Activated T-helper 17 cell treated with anti-CD3 and anti-CD28 coated beads, Interleukin-2, amount 50 U/mL, for 72 hours (primary cell): ENCODE measurements at regions not wholly inside any gene's neighbourhood (a gene's known extent, or its start where the extent isn't known, plus 50 kb on each side); places are given as distances from the start of the nearest gene placed in this dataset.
A peak's percentile ranks its signal among the peaks of the same experiment; 100 is the strongest.

Source experiments
- ATAC-seq: fragments of 150-1000 bp; cut with Tn5 transposase; replicated peaks from 2 replicates; pipeline ENCODE4 v1.10.0; 2021; ENCODE audit warnings: mild to moderate bottlenecking, moderate library complexity
- H3K27ac Mint-ChIP-seq: one replicate; pipeline ENCODE4 v1.8.0; 2022; ENCODE audit warnings: mixed read lengths
- H3K27me3 Mint-ChIP-seq: one replicate; pipeline ENCODE4 v1.8.0; 2022; ENCODE audit warnings: mixed read lengths
- H3K36me3 Mint-ChIP-seq: one replicate; pipeline ENCODE4 v1.8.0; 2022; ENCODE audit warnings: low read depth, mild to moderate bottlenecking, mixed read lengths
- H3K4me1 Mint-ChIP-seq: one replicate; pipeline ENCODE4 v1.8.0; 2022; ENCODE audit warnings: mixed read lengths
- H3K4me3 Mint-ChIP-seq: one replicate; pipeline ENCODE4 v1.8.0; 2022; ENCODE audit warnings: mild to moderate bottlenecking, mixed read lengths
- H3K9me3 Mint-ChIP-seq: one replicate; pipeline ENCODE4 v1.8.0; 2022; ENCODE audit warnings: mixed read lengths

DNA sequence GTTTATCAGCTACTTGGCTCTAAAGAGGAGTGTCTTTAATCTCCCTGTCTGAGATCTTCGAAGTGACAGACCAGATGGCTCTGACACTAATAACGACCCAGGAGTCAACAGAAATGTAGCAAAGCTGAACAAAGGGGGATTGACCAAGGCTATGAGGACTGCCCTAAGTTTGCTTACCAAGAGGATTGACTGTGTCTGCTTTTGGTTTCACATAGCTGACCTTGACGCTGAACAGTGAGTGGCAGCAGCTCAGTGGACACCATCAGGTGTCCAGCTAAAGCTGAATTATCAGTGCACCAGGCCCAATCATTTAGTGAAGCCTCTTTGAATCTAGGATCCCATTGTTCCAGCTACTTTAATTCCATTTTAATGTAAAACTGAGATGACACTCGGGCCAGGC, 262.6 kb downstream of the COX7C start:
- Mint-ChIP-seq H3K4me3 (no peak overlapping the region), H3K27ac (no peak overlapping the region), H3K9me3 (no peaks in the 10 kb centered on the region), H3K4me1 (no peaks in the 10 kb centered on the region), H3K36me3 (no peaks in the 10 kb centered on the region), H3K27me3 (peaks cover 4% of the 10 kb centered on the region)
- no peak for ATAC-seq

DNA sequence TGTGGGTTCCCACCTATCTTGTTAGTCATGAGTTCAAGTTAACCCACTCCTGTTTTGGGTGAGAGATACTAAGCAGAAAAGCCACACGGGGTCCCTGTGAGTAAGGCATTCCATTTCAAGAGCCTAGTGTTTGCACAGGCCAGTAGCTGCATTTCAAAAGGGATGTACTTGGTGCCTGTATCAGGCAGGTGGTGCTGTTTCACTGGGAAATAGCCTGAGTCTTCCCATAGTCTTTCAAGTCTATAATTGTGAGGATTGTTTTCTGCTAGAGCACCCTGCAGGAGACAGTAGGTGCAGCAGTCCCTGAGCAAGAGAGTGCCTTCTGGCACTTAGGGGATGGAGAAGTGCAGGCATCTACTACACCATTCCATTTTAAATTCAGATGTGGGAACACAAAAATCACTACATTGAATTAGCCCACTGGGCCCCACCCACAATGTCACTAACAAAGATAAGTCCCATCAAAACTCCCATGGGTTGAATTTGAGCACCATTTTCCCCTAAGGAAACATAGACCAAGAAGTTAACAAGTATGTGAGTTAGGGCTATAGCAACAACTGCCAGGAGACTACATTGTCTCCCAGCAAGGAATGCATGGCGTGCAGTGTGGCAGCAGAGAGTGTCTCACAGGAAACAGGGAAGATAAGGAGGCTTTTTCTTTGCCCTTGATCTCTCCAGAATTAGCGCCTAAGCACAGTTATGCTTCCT, 263.2 kb downstream of the COX7C start:
- no peaks in the 10 kb centered on the region for H3K4me1 Mint-ChIP-seq
- no peaks in the 10 kb centered on the region for H3K36me3 Mint-ChIP-seq
- peaks cover 2% of the 10 kb centered on the region for H3K27me3 Mint-ChIP-seq

DNA sequence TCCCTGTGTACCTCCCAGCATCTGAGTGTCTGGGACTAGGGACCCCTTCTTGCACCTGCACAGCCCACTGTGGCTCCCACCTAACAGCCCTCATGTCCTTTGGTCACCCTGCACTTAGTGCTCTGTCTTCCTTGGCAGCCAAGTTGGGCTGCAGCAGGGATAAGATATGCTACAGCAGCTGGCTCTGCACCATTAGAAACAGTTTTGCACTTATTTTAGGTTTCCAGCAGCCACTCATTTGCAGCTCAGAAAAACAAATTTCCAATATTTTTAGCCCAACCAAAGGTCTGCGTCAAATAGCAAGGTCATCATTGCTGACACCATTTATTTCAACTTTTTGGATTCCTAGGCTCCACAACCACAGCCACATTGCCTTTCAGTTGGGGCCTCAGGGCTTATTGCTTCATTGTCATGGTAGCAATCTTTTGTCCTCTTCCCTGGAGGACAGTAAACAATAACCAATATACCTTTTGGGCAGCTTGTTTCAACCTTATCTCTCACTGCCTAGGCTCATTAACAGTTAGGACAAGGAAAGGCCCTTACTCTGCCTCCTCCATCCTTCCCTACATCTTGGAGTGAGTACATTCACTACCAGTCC, 263.9 kb downstream of the COX7C start:
- H3K27ac Mint-ChIP-seq: no peak overlapping the region
- no peaks in the 10 kb centered on the region for H3K9me3 Mint-ChIP-seq
- H3K4me3 Mint-ChIP-seq: no peak overlapping the region
- no peaks in the 10 kb centered on the region for H3K4me1 Mint-ChIP-seq
- no peaks in the 10 kb centered on the region for H3K27me3 Mint-ChIP-seq
- H3K36me3 Mint-ChIP-seq: no peaks in the 10 kb centered on the region
- ATAC-seq: no peak

More for the DNA sequence above, 263.2 kb downstream of the COX7C start:
- Mint-ChIP-seq H3K4me3 (no peak overlapping the region), H3K27ac (no peak overlapping the region), H3K9me3 (no peaks in the 10 kb centered on the region)
- ATAC-seq: peak; percentile 78

DNA sequence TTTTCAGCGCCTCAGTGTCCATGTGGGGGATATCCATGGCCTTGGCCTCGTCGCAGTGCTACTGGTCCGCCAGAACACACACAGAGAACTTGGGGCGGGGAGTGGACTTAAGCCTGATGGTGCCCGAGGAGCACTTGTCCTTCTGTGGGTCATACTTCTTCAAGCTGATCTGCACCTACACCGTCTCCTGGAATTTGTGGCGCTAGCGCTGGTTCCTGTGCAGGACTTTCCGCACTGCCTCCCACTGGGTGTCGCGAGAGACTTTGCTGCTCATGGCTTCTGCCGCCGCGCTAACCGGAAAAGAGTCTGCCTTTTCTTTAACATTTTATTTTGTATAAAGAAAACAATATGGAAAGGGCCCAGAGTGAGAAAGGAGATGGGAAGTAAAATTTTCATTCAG, 266.9 kb downstream of the COX7C start:
- H3K4me1 Mint-ChIP-seq: no peaks in the 10 kb centered on the region
- peaks cover 4% of the 10 kb centered on the region for H3K27me3 Mint-ChIP-seq
- H3K4me3 Mint-ChIP-seq: no peak overlapping the region
- H3K9me3 Mint-ChIP-seq: no peaks in the 10 kb centered on the region
- no peak for ATAC-seq
- H3K36me3 Mint-ChIP-seq: no peaks in the 10 kb centered on the region
- no peak overlapping the region for H3K27ac Mint-ChIP-seq

DNA sequence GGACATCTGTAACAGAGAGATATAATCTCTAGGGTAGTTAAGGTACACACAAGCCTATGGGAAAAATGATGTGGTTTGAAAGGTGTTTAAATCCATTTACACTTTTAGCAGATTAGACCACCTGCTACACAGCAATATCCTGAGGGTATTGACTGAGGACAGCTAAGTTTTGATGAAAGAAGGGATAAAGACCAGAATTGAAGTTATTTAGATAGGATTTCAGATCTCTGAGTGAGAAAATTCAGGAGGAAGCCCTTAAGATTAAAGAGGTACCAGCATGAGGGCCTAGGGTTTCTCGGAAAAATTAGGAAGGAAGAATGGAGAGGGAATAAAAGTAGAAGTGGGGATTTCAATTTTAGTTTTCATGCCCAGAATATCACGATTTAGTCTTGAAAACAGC, 267.3 kb downstream of the COX7C start:
- Mint-ChIP-seq H3K27ac (no peak overlapping the region), H3K4me1 (no peaks in the 10 kb centered on the region), H3K36me3 (no peaks in the 10 kb centered on the region), H3K27me3 (peaks cover 4% of the 10 kb centered on the region), H3K9me3 (no peaks in the 10 kb centered on the region), H3K4me3 (no peak overlapping the region)
- ATAC-seq: no peak

DNA sequence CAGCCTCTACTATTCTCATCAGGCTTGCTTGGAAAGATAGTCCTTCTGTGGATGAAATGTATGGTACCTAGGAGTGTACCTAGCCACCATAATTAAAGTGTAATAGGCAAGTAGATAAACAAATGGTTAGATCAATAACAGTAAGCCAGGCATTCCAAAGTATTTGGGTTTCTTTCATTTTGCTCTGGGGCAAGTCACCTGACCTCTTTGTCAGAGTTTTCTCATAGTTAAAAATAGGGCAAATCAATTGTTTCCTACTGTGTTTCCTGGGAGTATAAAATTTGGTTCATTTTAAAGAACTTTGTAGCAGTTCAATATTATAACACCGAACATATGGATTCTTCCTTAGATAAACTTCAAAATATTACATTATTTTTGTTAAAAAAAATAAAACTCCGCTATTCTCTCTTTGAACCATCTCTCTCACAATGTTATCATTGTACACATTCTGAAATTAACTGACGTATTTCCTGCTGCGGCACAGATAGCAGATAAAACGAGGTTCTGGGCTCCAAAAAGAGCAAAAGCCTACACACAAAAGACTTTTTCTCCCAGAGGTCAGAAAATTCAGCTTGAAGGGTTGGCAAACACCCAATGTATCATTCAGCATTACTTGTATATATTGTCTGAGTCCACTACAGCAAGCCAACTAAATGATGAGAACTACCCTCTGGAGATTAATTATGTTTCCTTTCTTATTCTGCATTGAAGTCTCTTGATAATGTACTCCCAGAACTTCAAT, 267.9 kb downstream of the COX7C start:
- Mint-ChIP-seq H3K27ac (no peak overlapping the region), H3K9me3 (no peaks in the 10 kb centered on the region), H3K36me3 (no peaks in the 10 kb centered on the region), H3K4me3 (no peak overlapping the region), H3K4me1 (no peaks in the 10 kb centered on the region), H3K27me3 (peaks cover 4% of the 10 kb centered on the region)
- no peak for ATAC-seq

DNA sequence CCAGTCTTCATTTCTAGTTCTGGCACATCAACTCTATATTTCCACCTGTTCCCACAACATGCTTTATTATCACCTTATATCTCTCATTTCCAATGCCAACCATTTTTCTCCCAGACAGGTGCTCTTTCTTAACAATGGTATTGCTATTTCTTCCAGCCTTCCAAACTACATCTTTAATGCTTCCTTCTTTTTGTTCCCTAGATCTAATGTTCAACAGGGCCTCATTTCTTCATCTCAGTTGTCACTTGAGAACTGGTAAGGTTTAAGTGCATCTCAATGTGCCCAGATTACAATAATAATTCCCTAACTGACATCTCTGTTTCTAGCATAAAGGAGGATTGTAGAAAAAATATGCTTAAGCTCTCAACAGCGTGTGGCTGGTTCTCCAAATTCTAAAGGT, 272.6 kb downstream of the COX7C start:
- no peak overlapping the region for H3K4me3 Mint-ChIP-seq
- peaks cover 4% of the 10 kb centered on the region for H3K27me3 Mint-ChIP-seq
- ATAC-seq: no peak
- H3K4me1 Mint-ChIP-seq: no peaks in the 10 kb centered on the region
- H3K36me3 Mint-ChIP-seq: no peaks in the 10 kb centered on the region
- H3K27ac Mint-ChIP-seq: no peak overlapping the region
- no peaks in the 10 kb centered on the region for H3K9me3 Mint-ChIP-seq

DNA sequence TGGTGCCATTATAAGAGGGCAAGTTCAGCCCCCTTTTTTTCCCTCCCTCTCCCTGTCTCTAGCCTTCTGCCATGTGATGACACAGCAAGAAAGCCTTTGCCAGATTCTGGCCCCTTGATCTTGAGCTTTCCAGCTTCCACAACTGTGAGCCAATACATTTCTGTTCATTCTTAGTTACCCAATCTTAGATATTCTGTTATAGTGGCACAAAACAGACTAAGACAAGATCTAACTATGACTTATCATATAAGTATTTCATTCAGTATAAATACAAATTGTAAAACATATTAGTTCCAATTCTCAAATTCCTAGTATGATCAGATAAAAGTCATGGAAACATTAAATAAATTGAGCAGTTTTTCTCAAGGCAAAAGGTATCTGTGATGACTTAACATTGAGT, 276.3 kb downstream of the COX7C start:
- H3K27ac Mint-ChIP-seq: no peak overlapping the region
- H3K36me3 Mint-ChIP-seq: no peaks in the 10 kb centered on the region
- ATAC-seq: no peak
- H3K4me1 Mint-ChIP-seq: no peaks in the 10 kb centered on the region
- H3K4me3 Mint-ChIP-seq: no peak overlapping the region
- no peaks in the 10 kb centered on the region for H3K9me3 Mint-ChIP-seq
- H3K27me3 Mint-ChIP-seq: no peaks in the 10 kb centered on the region

DNA sequence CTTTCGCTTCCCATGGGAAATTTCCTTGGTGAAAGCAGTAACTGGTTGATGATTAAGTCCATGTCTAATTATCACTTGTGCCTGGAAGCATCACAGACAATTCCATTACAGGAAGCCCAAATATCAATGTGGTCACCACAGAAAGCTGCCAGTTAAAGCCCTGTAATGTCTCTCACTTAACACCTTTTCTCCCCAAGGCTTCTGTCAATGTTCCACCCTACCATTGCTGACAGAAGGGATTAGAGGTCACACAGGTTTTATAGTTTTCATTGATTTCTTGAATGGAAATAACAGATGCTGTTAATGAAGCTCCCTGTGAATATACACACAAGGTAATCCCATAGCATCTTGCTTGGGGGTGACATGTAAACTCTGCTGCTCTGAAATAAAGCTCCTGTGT, 279.2 kb downstream of the COX7C start:
- Mint-ChIP-seq H3K9me3 (no peaks in the 10 kb centered on the region), H3K4me3 (no peak overlapping the region), H3K27ac (no peak overlapping the region), H3K36me3 (no peaks in the 10 kb centered on the region), H3K27me3 (peaks cover 11% of the 10 kb centered on the region), H3K4me1 (no peaks in the 10 kb centered on the region)
- ATAC-seq: no peak

DNA sequence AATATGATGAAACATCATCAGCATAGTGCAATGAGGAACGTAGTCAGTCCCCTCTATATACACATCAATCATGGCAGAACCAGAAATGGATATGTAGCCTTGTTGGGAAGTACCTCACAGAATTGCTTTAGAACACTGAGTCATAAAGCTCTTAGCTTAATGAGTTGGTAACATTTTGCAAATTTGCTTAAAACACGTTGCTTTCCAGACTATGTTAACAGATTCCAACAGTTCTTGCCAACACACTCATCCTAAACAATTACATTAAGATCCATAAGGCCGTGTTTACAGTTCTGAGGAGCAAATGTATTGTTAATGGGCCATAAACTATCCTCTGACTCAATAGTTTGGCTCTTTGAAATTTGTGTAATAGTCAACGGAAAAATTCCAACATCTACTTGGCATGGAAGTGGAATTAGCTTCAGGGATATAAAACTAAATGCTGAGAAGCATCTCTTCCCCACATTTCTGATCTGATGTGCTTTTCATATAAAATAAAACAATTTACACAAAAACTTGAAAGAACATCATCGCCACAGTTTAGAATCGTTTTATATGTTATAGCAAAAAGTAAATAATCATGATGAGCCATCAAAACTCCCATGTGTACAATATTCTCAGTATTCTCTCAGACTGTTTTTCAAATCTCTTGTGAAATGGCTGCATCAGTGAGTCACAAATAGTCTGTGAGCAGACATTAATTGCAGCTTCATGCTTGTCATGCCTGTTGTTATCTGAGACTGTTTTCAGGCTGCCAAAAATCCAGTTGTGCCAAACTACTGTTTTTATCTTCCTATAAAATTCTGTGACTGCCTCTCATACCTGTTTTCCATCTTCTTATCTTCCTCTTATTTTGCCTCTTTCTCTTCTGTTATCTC, 291.9 kb downstream of the COX7C start:
- no peak for ATAC-seq
- Mint-ChIP-seq H3K36me3 (no peaks in the 10 kb centered on the region), H3K27ac (no peak overlapping the region), H3K9me3 (no peaks in the 10 kb centered on the region), H3K4me1 (no peaks in the 10 kb centered on the region), H3K27me3 (peaks cover 19% of the 10 kb centered on the region), H3K4me3 (no peak overlapping the region)

DNA sequence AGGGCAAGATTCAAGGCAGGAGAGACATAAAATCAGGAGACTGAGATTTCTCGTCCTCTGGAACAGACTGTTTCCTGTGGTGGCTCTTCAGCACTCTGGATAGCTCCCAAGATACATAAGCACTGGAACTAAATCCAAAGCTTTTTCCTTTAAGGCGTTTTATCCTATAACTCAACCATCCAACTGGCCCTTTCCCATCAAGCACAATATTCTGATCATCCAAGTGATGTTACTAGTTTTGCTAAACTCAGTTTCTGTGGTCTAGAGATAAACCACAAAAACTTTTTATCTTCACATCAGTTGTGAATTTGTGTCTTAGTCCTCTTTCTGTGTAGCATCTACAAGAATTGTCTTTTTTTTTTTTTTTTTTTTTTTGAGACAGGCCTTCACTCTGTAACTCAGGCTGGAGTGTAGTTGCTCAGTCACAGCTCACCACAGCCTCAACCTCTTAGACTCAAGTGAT, 299.4 kb downstream of the COX7C start:
- H3K36me3 Mint-ChIP-seq: no peaks in the 10 kb centered on the region
- no peak for ATAC-seq
- no peak overlapping the region for H3K27ac Mint-ChIP-seq

DNA sequence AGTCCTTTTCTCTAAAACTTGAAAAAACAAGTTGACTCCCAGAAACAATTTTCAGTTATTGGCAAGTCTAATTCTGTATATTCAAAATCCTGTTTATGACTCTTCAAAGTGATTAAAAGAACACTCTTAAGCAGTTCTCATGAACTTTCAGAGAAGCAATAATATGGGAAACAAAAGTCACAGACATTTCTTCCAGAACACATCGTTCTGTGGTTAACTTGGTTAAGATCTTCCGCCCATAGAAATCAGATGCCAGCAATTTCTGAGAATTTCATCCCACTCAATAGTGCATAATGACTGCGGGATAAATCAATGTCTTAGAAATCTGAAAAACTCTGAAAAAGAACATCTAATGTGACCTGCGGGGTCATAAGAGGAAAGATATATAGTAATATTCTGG, 300.5 kb downstream of the COX7C start:
- Mint-ChIP-seq H3K9me3 (peaks cover 4% of the 10 kb centered on the region), H3K4me3 (no peak overlapping the region), H3K4me1 (no peaks in the 10 kb centered on the region), H3K27ac (no peak overlapping the region), H3K36me3 (no peaks in the 10 kb centered on the region), H3K27me3 (peaks cover 8% of the 10 kb centered on the region)
- peak; percentile 28 for ATAC-seq

More for the DNA sequence above, 299.4 kb downstream of the COX7C start:
- Mint-ChIP-seq H3K4me3 (no peak overlapping the region), H3K9me3 (peaks cover 4% of the 10 kb centered on the region), H3K4me1 (no peaks in the 10 kb centered on the region), H3K27me3 (peaks cover 8% of the 10 kb centered on the region)

DNA sequence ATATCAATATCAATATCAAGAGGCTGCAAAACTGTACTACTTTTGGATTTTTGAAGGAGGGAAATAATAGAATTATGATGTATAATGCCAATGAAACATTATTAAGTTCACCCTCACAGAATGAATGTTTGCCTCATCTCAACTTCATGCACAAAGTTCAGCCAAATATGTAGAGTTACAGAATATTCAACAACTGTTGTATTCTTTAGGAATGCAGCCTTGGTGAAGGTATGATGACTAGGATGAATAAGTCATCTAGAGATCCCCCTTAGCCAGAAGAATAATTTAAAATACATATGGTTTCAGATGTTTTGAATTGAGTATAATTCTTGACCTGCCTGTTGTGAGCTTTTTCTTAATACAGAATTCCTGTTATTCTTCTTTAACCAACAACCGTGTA, 308.3 kb downstream of the COX7C start:
- H3K36me3 Mint-ChIP-seq: no peaks in the 10 kb centered on the region
- no peaks in the 10 kb centered on the region for H3K9me3 Mint-ChIP-seq
- H3K4me1 Mint-ChIP-seq: no peaks in the 10 kb centered on the region
- ATAC-seq: no peak
- H3K27me3 Mint-ChIP-seq: peaks cover 17% of the 10 kb centered on the region
- no peak overlapping the region for H3K27ac Mint-ChIP-seq
- H3K4me3 Mint-ChIP-seq: no peak overlapping the region

DNA sequence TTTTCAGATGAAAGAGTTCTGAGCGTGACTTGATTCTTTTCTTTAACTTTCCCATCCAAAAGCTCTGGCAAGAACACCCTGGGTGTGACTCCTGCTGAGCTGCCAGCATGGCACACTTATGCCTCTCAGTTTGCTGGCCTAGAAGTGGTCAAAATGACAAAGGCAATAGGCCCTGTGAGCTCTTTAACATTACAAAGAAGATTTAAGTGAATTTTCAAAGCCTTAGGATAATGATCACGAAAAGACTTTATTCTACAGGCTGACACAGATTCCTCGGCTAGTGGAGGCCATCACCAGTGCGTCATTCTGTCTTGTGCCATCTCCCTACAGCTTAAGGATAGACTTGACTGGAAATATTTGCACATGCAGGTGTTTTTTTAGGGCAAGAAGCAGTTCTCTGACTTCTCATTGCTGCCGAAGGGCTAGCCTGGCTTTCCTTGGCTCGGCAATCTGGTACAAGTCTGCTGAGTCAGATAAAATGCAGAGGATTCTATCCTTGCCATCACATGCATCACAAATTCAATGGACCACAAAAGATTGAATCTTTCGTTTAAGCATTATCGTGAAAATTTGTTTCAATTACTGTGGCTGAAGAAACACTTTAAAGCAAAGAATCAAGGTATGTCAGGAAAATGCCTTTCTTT, 311.5 kb downstream of the COX7C start:
- Mint-ChIP-seq H3K4me3 (no peak overlapping the region), H3K36me3 (no peaks in the 10 kb centered on the region), H3K9me3 (no peaks in the 10 kb centered on the region), H3K4me1 (no peaks in the 10 kb centered on the region), H3K27ac (no peak overlapping the region), H3K27me3 (peaks cover 17% of the 10 kb centered on the region)
- no peak for ATAC-seq
